ENCODE measurements at regions not wholly inside any gene's neighbourhood (a gene's known extent, or its start where the extent isn't known, plus 50 kb on each side); places are given as distances from the start of the nearest gene placed in this dataset.

- H3K36me3 ChIP-seq (replicated peaks): no peaks in the 10 kb centered on the region
- DNase-seq: no peak
- H3K27me3 ChIP-seq (replicated peaks): no peaks in the 10 kb centered on the region
- H3K4me3 ChIP-seq (ENCODE audit: low read depth, low read length): no peak overlapping the region
- in situ Hi-C loops (cut with HindIII; ENCODE audit: low pct_ligation_motif_present, low sequenced_read_pairs): no loop called here
- no peak for TF ChIP-seq CTCF (IDR thresholded peaks at IDR 0.05; ENCODE audit: low read depth, low read length, missing control alignments)
- H3K27ac ChIP-seq: no peak overlapping the region
Observed at GRCh38 chr12:111112311-111113098, 192.1 kb upstream of the MYL2 start.

GRCh38 chr12:111111681-111112080 is 191.3 kb upstream of the MYL2 start:
- H3K4me3 ChIP-seq (ENCODE audit: low read depth, low read length): no peak overlapping the region

GRCh38 chr12:111110556-111110955 is 190.2 kb upstream of the MYL2 start:
- in situ Hi-C loops (cut with HindIII; ENCODE audit: low pct_ligation_motif_present, low sequenced_read_pairs): no loop called here
- Histone ChIP-seq H3K27me3 (replicated peaks) (no peaks in the 10 kb centered on the region), H3K27ac (no peak overlapping the region), H3K4me3 (ENCODE audit: low read depth, low read length) (no peak overlapping the region), H3K36me3 (replicated peaks) (no peaks in the 10 kb centered on the region)
- no peak for TF ChIP-seq CTCF (IDR thresholded peaks at IDR 0.05; ENCODE audit: low read depth, low read length, missing control alignments)
- no peak for DNase-seq

More at GRCh38 chr12:111111681-111112080, 191.3 kb upstream of the MYL2 start:
- TF ChIP-seq CTCF (IDR thresholded peaks at IDR 0.05; ENCODE audit: low read depth, low read length, missing control alignments): no peak
- in situ Hi-C loops (cut with HindIII; ENCODE audit: low pct_ligation_motif_present, low sequenced_read_pairs): no loop called here
- Histone ChIP-seq H3K36me3 (replicated peaks) (no peaks in the 10 kb centered on the region), H3K27ac (no peak overlapping the region), H3K27me3 (replicated peaks) (no peaks in the 10 kb centered on the region)
- DNase-seq: no peak

GRCh38 chr12:111108726-111109125 is 188.3 kb upstream of the MYL2 start:
- no peaks in the 10 kb centered on the region for H3K36me3 ChIP-seq (replicated peaks)
- no peak for DNase-seq
- in situ Hi-C loops (cut with HindIII; ENCODE audit: low pct_ligation_motif_present, low sequenced_read_pairs): no loop called here
- H3K27me3 ChIP-seq (replicated peaks): no peaks in the 10 kb centered on the region
- H3K27ac ChIP-seq: no peak overlapping the region
- no peak for TF ChIP-seq CTCF (IDR thresholded peaks at IDR 0.05; ENCODE audit: low read depth, low read length, missing control alignments)
- no peak overlapping the region for H3K4me3 ChIP-seq (ENCODE audit: low read depth, low read length)

- Histone ChIP-seq H3K27me3 (replicated peaks) (no peaks in the 10 kb centered on the region), H3K4me3 (ENCODE audit: low read depth, low read length) (no peak overlapping the region), H3K27ac (no peak overlapping the region), H3K36me3 (replicated peaks) (no peaks in the 10 kb centered on the region)
- in situ Hi-C loops (cut with HindIII; ENCODE audit: low pct_ligation_motif_present, low sequenced_read_pairs): no loop called here
- no peak for DNase-seq
- TF ChIP-seq CTCF (IDR thresholded peaks at IDR 0.05; ENCODE audit: low read depth, low read length, missing control alignments): no peak
Observed at GRCh38 chr12:111107392-111108178, 187.2 kb upstream of the MYL2 start.

All from brain microvascular endothelial cell (primary cell).